ENCODE measurements at regions not wholly inside any gene's neighbourhood (a gene's known extent, or its start where the extent isn't known, plus 50 kb on each side); places are given as distances from the start of the nearest gene placed in this dataset.

- no peak for TF ChIP-seq POLR2A (IDR thresholded peaks at IDR 0.05)
- TF ChIP-seq CTCF (IDR thresholded peaks at IDR 0.05): no peak
- Histone ChIP-seq H3K9me3 (no peaks in the 10 kb centered on the region), H3K4me3 (no peak overlapping the region), H3K36me3 (no peaks in the 10 kb centered on the region), H3K27me3 (no peaks in the 10 kb centered on the region), H3K27ac (no peak overlapping the region), H3K4me1 (no peaks in the 10 kb centered on the region)
- no peak for DNase-seq
Observed at GRCh38 chr5:158573829-158574228, 525.9 kb downstream of the EBF1 start.

- Histone ChIP-seq H3K27ac (no peak overlapping the region), H3K4me1 (no peaks in the 10 kb centered on the region), H3K27me3 (no peaks in the 10 kb centered on the region), H3K4me3 (no peak overlapping the region), H3K9me3 (no peaks in the 10 kb centered on the region), H3K36me3 (no peaks in the 10 kb centered on the region)
- DNase-seq: no peak
- TF ChIP-seq CTCF (IDR thresholded peaks at IDR 0.05) (no peak), POLR2A (IDR thresholded peaks at IDR 0.05) (no peak)
Observed at GRCh38 chr5:158570502-158570901, 529.2 kb downstream of the EBF1 start.

- DNase-seq: no peak
- Histone ChIP-seq H3K4me1 (no peaks in the 10 kb centered on the region), H3K4me3 (no peak overlapping the region), H3K36me3 (no peaks in the 10 kb centered on the region), H3K27me3 (no peaks in the 10 kb centered on the region), H3K27ac (no peak overlapping the region), H3K9me3 (no peaks in the 10 kb centered on the region)
- no peak for TF ChIP-seq CTCF (IDR thresholded peaks at IDR 0.05)
Observed at GRCh38 chr5:158569534-158569933, 530.2 kb downstream of the EBF1 start.

DNA sequence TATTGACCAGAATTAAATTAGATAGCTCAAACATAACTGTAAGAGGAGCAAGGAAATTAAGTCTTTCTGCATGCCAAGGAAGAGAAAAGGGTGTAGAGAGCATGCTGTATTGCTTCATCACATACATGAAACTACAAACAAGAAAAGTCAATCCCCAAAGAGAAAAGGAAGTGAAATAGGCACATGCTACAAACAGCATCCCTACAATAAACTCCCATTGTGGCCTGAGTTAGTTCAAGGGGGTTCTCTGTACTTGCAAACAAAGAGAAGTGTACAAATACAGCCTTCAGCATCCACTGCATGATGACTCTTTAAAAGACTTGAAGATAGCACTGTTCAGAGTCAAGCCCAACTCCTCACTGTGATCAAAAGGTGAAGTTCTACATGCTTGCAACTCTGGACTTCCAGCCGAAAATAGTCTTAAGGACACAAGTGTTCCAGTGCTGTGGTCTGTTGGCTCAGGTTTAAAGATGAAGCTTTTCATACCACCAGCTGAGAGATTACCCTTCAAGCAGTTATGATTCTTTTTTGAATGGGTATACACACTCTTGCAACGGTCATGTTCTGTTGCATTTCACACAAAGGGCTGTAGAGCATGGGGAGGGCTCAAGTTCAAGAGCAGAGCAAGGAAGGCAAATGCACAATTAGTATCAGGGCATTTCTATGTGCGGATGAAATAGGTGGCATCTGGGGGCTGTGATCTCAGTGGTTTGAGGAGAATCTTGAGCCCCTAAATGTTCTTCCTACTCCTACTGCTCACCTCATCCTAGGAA lies 534.5 kb downstream of the EBF1 start:
- Histone ChIP-seq H3K27ac (no peak overlapping the region), H3K36me3 (no peaks in the 10 kb centered on the region), H3K9me3 (no peaks in the 10 kb centered on the region), H3K4me3 (no peak overlapping the region), H3K4me1 (no peaks in the 10 kb centered on the region), H3K27me3 (no peaks in the 10 kb centered on the region)
- TF ChIP-seq CTCF (IDR thresholded peaks at IDR 0.05): no peak
- TF ChIP-seq POLR2A (IDR thresholded peaks at IDR 0.05): no peak
- DNase-seq: no peak

- no peak overlapping the region for H3K4me3 ChIP-seq
- no peaks in the 10 kb centered on the region for H3K4me1 ChIP-seq
- DNase-seq: no peak
- TF ChIP-seq CTCF (IDR thresholded peaks at IDR 0.05) (no peak), POLR2A (IDR thresholded peaks at IDR 0.05) (no peak)
- H3K9me3 ChIP-seq: no peaks in the 10 kb centered on the region
- H3K36me3 ChIP-seq: no peaks in the 10 kb centered on the region
- no peaks in the 10 kb centered on the region for H3K27me3 ChIP-seq
- H3K27ac ChIP-seq: no peak overlapping the region
Observed at GRCh38 chr5:158563760-158564390, 535.8 kb downstream of the EBF1 start.

All from Peyer's patch (tissue), 4 donors.